ENCODE measurements at regions not wholly inside any gene's neighbourhood (a gene's known extent, or its start where the extent isn't known, plus 50 kb on each side); places are given as distances from the start of the nearest gene placed in this dataset.

DNA sequence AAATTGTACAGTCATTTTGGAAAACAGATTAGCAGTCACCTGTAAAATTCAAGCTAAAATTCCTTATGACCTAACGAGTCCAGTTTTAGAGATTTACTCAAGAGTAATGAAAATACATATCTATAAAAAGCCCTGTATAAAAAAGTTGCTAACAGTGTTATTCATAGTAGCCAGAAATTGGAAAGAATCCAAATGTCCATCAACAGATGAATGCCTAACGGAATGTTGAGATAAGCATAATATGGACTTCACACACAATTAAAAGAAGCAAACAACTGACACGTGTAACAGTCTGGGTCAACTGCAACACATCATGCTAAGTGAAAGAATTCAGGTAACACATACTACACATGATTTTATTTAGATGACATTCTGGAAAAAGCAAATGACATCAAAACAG, 584.8 kb upstream of the AGA start:
- no peaks in the 10 kb centered on the region for H3K36me3 ChIP-seq (ENCODE audit: control insufficient read depth in 4 of 4, insufficient read depth in 4 of 4, low read length in 4 of 4)
- TF ChIP-seq, protein P1, sequence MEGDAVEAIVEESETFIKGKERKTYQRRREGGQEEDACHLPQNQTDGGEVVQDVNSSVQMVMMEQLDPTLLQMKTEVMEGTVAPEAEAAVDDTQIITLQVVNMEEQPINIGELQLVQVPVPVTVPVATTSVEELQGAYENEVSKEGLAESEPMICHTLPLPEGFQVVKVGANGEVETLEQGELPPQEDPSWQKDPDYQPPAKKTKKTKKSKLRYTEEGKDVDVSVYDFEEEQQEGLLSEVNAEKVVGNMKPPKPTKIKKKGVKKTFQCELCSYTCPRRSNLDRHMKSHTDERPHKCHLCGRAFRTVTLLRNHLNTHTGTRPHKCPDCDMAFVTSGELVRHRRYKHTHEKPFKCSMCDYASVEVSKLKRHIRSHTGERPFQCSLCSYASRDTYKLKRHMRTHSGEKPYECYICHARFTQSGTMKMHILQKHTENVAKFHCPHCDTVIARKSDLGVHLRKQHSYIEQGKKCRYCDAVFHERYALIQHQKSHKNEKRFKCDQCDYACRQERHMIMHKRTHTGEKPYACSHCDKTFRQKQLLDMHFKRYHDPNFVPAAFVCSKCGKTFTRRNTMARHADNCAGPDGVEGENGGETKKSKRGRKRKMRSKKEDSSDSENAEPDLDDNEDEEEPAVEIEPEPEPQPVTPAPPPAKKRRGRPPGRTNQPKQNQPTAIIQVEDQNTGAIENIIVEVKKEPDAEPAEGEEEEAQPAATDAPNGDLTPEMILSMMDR (IDR thresholded peaks at IDR 0.05; ENCODE audit: control extremely low read depth, extremely low read depth): no peak
- no peak overlapping the region for H3K4me3 ChIP-seq
- WGBS, 2 donors: 43 to 63% methylated on average over 3 of the region's 3 CpGs
- H3K9ac ChIP-seq (ENCODE audit: insufficient read depth in 1 of 2, low read length in 2 of 2): no peak overlapping the region
- H3K4me1 ChIP-seq (ENCODE audit: control insufficient read depth in 5 of 5, insufficient read depth in 5 of 5, low read length in 5 of 5): no peaks in the 10 kb centered on the region
- ATAC-seq (ENCODE audit: insufficient read depth, low FRiP score) (no peak), DNase-seq (peak in 2 of 3 donors; percentile 25 to 34)
- H3K27ac ChIP-seq (ENCODE audit: low read depth in 1 of 2, low read length in 1 of 2): no peak overlapping the region
- no peaks in the 10 kb centered on the region for H3K9me3 ChIP-seq (ENCODE audit: control insufficient read depth in 4 of 4, insufficient read depth in 3 of 4, low read length in 3 of 4)
- H3K27me3 ChIP-seq (ENCODE audit: control insufficient read depth in 3 of 3, insufficient read depth in 3 of 3, low read length in 2 of 3): no peaks in the 10 kb centered on the region

DNA sequence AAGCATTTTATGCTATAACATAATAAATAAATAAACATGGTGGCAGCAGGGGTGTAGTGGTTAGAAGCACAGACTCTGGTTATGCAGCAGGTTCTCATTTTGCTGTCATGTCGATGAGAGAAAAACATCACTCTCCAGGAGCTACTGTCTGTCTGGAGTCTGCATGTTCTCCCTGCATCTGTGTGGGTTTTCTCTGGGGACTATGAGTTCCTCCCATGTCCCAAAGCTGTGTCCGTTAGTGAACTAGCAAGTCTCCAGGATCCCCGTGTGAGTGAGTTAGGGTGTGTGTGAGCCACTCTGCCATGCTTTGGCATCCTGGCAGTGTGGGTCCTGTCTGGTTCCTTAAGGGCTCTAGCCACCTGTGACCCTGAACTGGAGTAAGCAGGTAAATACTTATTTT, 585.6 kb upstream of the AGA start:
- no peak for ATAC-seq (ENCODE audit: insufficient read depth, low FRiP score)
- Histone ChIP-seq H3K9me3 (ENCODE audit: control insufficient read depth in 4 of 4, insufficient read depth in 3 of 4, low read length in 3 of 4) (no peaks in the 10 kb centered on the region), H3K27ac (ENCODE audit: low read depth in 1 of 2, low read length in 1 of 2) (no peak overlapping the region), H3K9ac (ENCODE audit: insufficient read depth in 1 of 2, low read length in 2 of 2) (no peak overlapping the region), H3K4me1 (ENCODE audit: control insufficient read depth in 5 of 5, insufficient read depth in 5 of 5, low read length in 5 of 5) (no peaks in the 10 kb centered on the region), H3K4me3 (no peak overlapping the region), H3K27me3 (ENCODE audit: control insufficient read depth in 3 of 3, insufficient read depth in 3 of 3, low read length in 2 of 3) (no peaks in the 10 kb centered on the region), H3K36me3 (ENCODE audit: control insufficient read depth in 4 of 4, insufficient read depth in 4 of 4, low read length in 4 of 4) (no peaks in the 10 kb centered on the region)
- no peak for DNase-seq
- TF ChIP-seq, protein P1 (IDR thresholded peaks at IDR 0.05; ENCODE audit: control extremely low read depth, extremely low read depth): no peak
- WGBS, 2 donors: 79 to 94% methylated on average over 3 of the region's 3 CpGs

DNA sequence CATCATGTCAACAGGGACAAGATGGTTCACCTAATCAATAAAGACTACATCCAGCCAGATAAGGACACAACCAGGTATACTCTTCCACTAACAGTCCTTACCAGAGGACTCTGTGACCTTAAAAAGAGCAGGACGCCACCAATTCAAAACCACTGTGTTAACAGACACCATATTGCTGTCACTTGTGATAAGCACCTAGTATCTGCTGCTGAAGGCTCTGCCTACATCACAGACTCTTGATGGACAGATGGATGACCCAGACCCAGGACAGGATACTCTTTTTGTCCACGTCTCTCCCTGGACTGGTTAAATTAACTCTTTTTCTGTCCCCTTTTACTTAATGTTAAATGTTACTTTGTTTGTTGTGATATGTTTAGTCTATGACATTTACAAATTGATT, 586.2 kb upstream of the AGA start:
- no peaks in the 10 kb centered on the region for H3K27me3 ChIP-seq (ENCODE audit: control insufficient read depth in 3 of 3, insufficient read depth in 3 of 3, low read length in 2 of 3)
- DNase-seq: no peak
- TF ChIP-seq, protein P1 (IDR thresholded peaks at IDR 0.05; ENCODE audit: control extremely low read depth, extremely low read depth): no peak
- no peak overlapping the region for H3K4me3 ChIP-seq
- H3K36me3 ChIP-seq (ENCODE audit: control insufficient read depth in 4 of 4, insufficient read depth in 4 of 4, low read length in 4 of 4): no peaks in the 10 kb centered on the region
- H3K4me1 ChIP-seq (ENCODE audit: control insufficient read depth in 5 of 5, insufficient read depth in 5 of 5, low read length in 5 of 5): no peaks in the 10 kb centered on the region
- no peak for ATAC-seq (ENCODE audit: insufficient read depth, low FRiP score)
- no peak overlapping the region for H3K27ac ChIP-seq (ENCODE audit: low read depth in 1 of 2, low read length in 1 of 2)
- no peaks in the 10 kb centered on the region for H3K9me3 ChIP-seq (ENCODE audit: control insufficient read depth in 4 of 4, insufficient read depth in 3 of 4, low read length in 3 of 4)
- WGBS, 2 donors: 69 to 74% methylated on average over 2 of the region's 2 CpGs
- H3K9ac ChIP-seq (ENCODE audit: insufficient read depth in 1 of 2, low read length in 2 of 2): no peak overlapping the region

DNA sequence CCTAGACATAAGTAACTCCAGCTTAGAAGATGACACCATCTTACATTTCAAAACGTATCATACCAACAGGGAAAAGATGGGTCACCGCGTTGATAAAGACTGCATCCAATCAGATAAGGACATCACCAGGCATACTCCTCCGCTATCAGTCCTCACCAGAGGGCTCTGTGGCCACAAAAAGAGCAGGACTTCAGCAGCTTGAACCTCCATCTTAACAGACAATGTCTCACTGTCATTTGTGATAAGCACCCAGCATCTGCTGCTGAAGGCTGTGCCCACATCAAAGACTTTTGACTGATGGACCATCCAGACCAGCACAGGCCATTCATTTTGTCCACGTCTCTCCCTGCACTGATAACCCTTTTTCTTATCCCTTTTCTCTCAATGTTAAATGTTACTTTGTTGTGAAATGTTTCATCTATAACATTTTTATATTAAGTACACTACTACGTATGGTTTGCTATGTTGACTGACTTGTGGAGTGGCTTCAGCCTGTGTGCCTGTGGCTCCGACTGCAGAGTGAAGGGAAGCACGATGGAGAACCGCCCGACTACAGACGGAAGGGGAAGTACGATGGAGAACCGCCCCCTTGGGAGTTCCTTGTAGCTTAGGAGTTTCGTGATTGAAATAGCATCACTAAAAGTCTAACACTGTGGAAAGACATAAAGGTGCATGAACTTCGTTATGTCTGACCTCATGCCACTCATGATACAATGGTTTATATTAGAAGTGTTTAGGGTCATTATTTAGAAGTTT, 595.4 kb upstream of the AGA start:
- H3K4me1 ChIP-seq (ENCODE audit: control insufficient read depth in 5 of 5, insufficient read depth in 5 of 5, low read length in 5 of 5): no peaks in the 10 kb centered on the region
- H3K27ac ChIP-seq (ENCODE audit: low read depth in 1 of 2, low read length in 1 of 2): no peak overlapping the region
- no peak for DNase-seq
- ATAC-seq (ENCODE audit: insufficient read depth, low FRiP score): no peak
- 83% methylated on average over 15 of the region's 15 CpGs for WGBS, 2 donors
- H3K9ac ChIP-seq (ENCODE audit: insufficient read depth in 1 of 2, low read length in 2 of 2): no peak overlapping the region
- H3K27me3 ChIP-seq (ENCODE audit: control insufficient read depth in 3 of 3, insufficient read depth in 3 of 3, low read length in 2 of 3): no peaks in the 10 kb centered on the region
- no peak overlapping the region for H3K4me3 ChIP-seq
- H3K36me3 ChIP-seq (ENCODE audit: control insufficient read depth in 4 of 4, insufficient read depth in 4 of 4, low read length in 4 of 4): no peaks in the 10 kb centered on the region
- H3K9me3 ChIP-seq (ENCODE audit: control insufficient read depth in 4 of 4, insufficient read depth in 3 of 4, low read length in 3 of 4): no peaks in the 10 kb centered on the region
- TF ChIP-seq, protein P1 (IDR thresholded peaks at IDR 0.05; ENCODE audit: control extremely low read depth, extremely low read depth): no peak
